Neural progenitor cell (in vitro differentiated cells): ENCODE measurements at regions not wholly inside any gene's neighbourhood (a gene's known extent, or its start where the extent isn't known, plus 50 kb on each side); places are given as distances from the start of the nearest gene placed in this dataset.

Source experiments
- CTCF ChIP-seq: fragments of 200-600 bp; sonication (generic); IDR thresholded peaks from 2 replicates; pipeline ENCODE4 v1.5.1; 2017; ENCODE audit warnings: antibody characterized with exemption, mild to moderate bottlenecking
- EZH2phosphoT487 ChIP-seq: fragments of 200-600 bp; sonication (generic); IDR thresholded peaks from 2 replicates; pipeline ENCODE4 v1.6.1; 2017; ENCODE audit warnings: antibody characterized with exemption

DNA sequence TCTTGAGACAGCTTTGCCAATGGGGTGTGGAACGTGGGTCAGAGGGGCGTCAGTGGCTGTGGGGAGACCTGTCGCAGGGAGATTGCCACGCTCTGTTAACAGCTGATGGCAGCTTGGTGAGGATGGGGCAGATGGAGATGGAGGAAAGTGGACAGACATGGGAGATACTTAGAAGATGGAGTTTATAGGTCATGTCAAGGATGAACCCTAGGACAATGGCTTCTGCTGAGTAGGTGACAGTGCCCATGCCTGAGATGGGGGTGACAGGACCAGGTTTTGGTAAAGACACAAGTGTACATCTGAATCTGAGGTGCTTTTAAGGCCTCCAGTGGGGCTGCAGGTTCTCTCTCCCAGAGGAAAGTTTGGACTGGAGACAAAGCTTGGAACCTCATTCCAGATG lies 51.5 kb upstream of the ACCSL start:
- TF ChIP-seq CTCF (no peak), EZH2phosphoT487 (no peak)
